ENCODE measurements at regions not wholly inside any gene's neighbourhood (a gene's known extent, or its start where the extent isn't known, plus 50 kb on each side); places are given as distances from the start of the nearest gene placed in this dataset.
"Not testable (repeated sequence)": the region's sequence is repeated elsewhere in the genome, so short reads cannot be mapped to it uniquely, and the experiment has no call there.

GRCh38 chr2:138893746-138894145 lies 113.6 kb upstream of the NXPH2 start:
- peaks cover 11% of the 10 kb centered on the region for H3K9me3 ChIP-seq (replicated peaks)
- no peak overlapping the region for H3K27ac ChIP-seq (replicated peaks)
- no peaks in the 10 kb centered on the region for H3K36me3 ChIP-seq
- no peak overlapping the region for H3K4me3 ChIP-seq
- no peaks in the 10 kb centered on the region for H3K4me1 ChIP-seq
- DNase-seq, result no peak
- intact Hi-C loops (cut with micrococcal nuclease), result no loop called here
- H3K27me3 ChIP-seq (ENCODE audit: low read depth), result no peaks in the 10 kb centered on the region
- no peak for TF ChIP-seq CTCF (IDR thresholded peaks at IDR 0.05; ENCODE audit: borderline replicate concordance)

GRCh38 chr2:138881126-138881525 lies 100.9 kb upstream of the NXPH2 start:
- intact Hi-C loops (cut with micrococcal nuclease), result no loop called here
- TF ChIP-seq CTCF (IDR thresholded peaks at IDR 0.05; ENCODE audit: borderline replicate concordance), result no peak

GRCh38 chr2:138879931-138880330 lies 99.7 kb upstream of the NXPH2 start:
- Histone ChIP-seq H3K36me3 (no peaks in the 10 kb centered on the region), H3K9me3 (replicated peaks) (no peaks in the 10 kb centered on the region), H3K4me1 (no peaks in the 10 kb centered on the region), H3K4me3 (no peak overlapping the region), H3K27me3 (ENCODE audit: low read depth) (no peaks in the 10 kb centered on the region), H3K27ac (replicated peaks) (no peak overlapping the region)
- no peak for DNase-seq
- intact Hi-C loops (cut with micrococcal nuclease), result no loop called here
- TF ChIP-seq CTCF (IDR thresholded peaks at IDR 0.05; ENCODE audit: borderline replicate concordance), result no peak

More at GRCh38 chr2:138881126-138881525, 100.9 kb upstream of the NXPH2 start:
- Histone ChIP-seq H3K27me3 (ENCODE audit: low read depth) (no peaks in the 10 kb centered on the region), H3K27ac (replicated peaks) (no peak overlapping the region), H3K9me3 (replicated peaks) (no peaks in the 10 kb centered on the region), H3K4me3 (no peak overlapping the region), H3K36me3 (no peaks in the 10 kb centered on the region), H3K4me1 (no peaks in the 10 kb centered on the region)
- no peak for DNase-seq

- Histone ChIP-seq H3K4me1 (no peaks in the 10 kb centered on the region), H3K4me3 (no peak overlapping the region), H3K36me3 (no peaks in the 10 kb centered on the region), H3K27me3 (ENCODE audit: low read depth) (no peaks in the 10 kb centered on the region), H3K27ac (replicated peaks) (no peak overlapping the region), H3K9me3 (replicated peaks) (no peaks in the 10 kb centered on the region)
- no peak for DNase-seq
- TF ChIP-seq CTCF (IDR thresholded peaks at IDR 0.05; ENCODE audit: borderline replicate concordance), result no peak
- intact Hi-C loops (cut with micrococcal nuclease), result no loop called here
Measured at GRCh38 chr2:138877421-138877820, 97.2 kb upstream of the NXPH2 start.

GRCh38 chr2:138874251-138874650 lies 94.1 kb upstream of the NXPH2 start:
- DNase-seq, result no peak
- TF ChIP-seq CTCF (IDR thresholded peaks at IDR 0.05; ENCODE audit: borderline replicate concordance), result no peak
- H3K4me3 ChIP-seq, result no peak overlapping the region
- no peak overlapping the region for H3K27ac ChIP-seq (replicated peaks)
- H3K36me3 ChIP-seq, result no peaks in the 10 kb centered on the region
- intact Hi-C loops (cut with micrococcal nuclease), result no loop called here
- H3K9me3 ChIP-seq (replicated peaks), result no peaks in the 10 kb centered on the region
- H3K4me1 ChIP-seq, result no peaks in the 10 kb centered on the region
- no peaks in the 10 kb centered on the region for H3K27me3 ChIP-seq (ENCODE audit: low read depth)

GRCh38 chr2:138872116-138872515 lies 91.9 kb upstream of the NXPH2 start:
- intact Hi-C loops (cut with micrococcal nuclease); H3K27ac ChIP-seq (replicated peaks); H3K9me3 ChIP-seq (replicated peaks); H3K36me3 ChIP-seq; H3K4me3 ChIP-seq; DNase-seq; H3K4me1 ChIP-seq; H3K27me3 ChIP-seq (ENCODE audit: low read depth): not testable (repeated sequence)
